Activated CD4-positive, alpha-beta T cell treated with anti-CD3 and anti-CD28 coated beads, Interleukin-2, amount 10 ng/mL, durations not matched to agents 7 days and 5 days (primary cell): ENCODE measurements at regions not wholly inside any gene's neighbourhood (a gene's known extent, or its start where the extent isn't known, plus 50 kb on each side); places are given as distances from the start of the nearest gene placed in this dataset.

Source experiments
- CTCF ChIA-PET: fragments of 350-600 bp; sonication (Branson Sonifier 250); formaldehyde crosslinking; loops from one replicate; lab custom pipeline; 2021; ENCODE audit warnings: antibody characterized with exemption; lab: Charles Lee
- POLR2A ChIA-PET: fragments of 350-600 bp; sonication (Branson Sonifier 250); formaldehyde crosslinking; loops from one replicate; lab custom pipeline; 2021; ENCODE audit warnings: antibody characterized with exemption; lab: Charles Lee
- DNase-seq: peaks from one replicate; pipeline ENCODE4 v3.0.0-alpha.2; 2020
- H3K27ac Mint-ChIP-seq: one replicate; pipeline ENCODE4 v1.8.0; 2021; ENCODE audit warnings: mild to moderate bottlenecking, moderate library complexity, mixed read lengths
- H3K27me3 Mint-ChIP-seq: one replicate; pipeline ENCODE4 v1.8.0; 2021; ENCODE audit warnings: mixed read lengths
- H3K36me3 Mint-ChIP-seq: one replicate; pipeline ENCODE4 v1.8.0; 2021; ENCODE audit warnings: low read depth, mixed read lengths
- H3K4me1 Mint-ChIP-seq: one replicate; pipeline ENCODE4 v1.8.0; 2021; ENCODE audit warnings: mixed read lengths
- H3K4me3 Mint-ChIP-seq: one replicate; pipeline ENCODE4 v1.8.0; 2021; ENCODE audit warnings: mild to moderate bottlenecking, moderate library complexity, mixed read lengths
- H3K9me3 Mint-ChIP-seq: one replicate; pipeline ENCODE4 v1.8.0; 2021; ENCODE audit warnings: mixed read lengths

DNA sequence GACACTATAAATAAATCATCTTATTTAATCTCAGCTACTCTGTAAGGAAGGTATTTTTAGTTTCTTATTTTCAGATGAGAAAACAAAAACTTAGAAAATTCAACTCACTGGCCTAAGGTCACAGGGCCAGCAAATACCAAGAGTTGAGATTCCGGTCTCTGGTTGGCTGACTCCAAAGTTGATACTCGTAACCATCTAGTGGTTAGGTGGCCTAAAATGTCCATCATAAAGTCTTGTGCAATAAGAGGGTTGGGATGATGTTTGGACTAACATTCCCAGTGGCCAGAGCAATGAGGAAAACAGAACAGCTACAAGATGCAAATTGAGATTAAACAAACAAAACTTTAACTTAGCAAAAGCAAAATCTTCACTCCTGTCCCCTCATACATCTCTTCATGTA lies 360.3 kb downstream of the FIGN start:
- Mint-ChIP-seq H3K4me1 (no peaks in the 10 kb centered on the region), H3K4me3 (no peak overlapping the region), H3K36me3 (no peaks in the 10 kb centered on the region), H3K27me3 (no peaks in the 10 kb centered on the region), H3K27ac (no peak overlapping the region), H3K9me3 (peaks cover 2% of the 10 kb centered on the region)
- ChIA-PET CTCF (no interaction called here), POLR2A (no interaction called here)
- DNase-seq, result no peak

DNA sequence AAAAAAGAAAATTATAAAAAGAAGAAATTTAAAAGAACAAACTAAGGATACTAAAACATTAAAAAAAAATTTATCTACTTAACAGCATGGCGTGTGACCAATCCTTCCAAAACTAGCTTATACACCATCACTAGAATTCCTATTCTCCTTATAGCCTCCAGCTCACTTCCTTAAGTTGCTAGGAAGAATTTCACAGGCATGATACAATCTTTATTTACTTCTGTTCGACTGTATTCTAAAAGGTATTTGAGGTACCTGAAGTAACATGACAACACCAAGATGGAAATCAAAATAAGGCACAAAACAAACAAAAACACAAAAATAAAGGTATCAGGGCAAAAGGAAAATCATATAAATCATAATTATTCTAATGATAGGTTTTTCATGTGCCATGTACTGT lies 360.7 kb downstream of the FIGN start:
- Mint-ChIP-seq H3K36me3 (no peaks in the 10 kb centered on the region), H3K27me3 (no peaks in the 10 kb centered on the region), H3K27ac (no peak overlapping the region), H3K4me3 (no peak overlapping the region), H3K9me3 (peaks cover 2% of the 10 kb centered on the region), H3K4me1 (no peaks in the 10 kb centered on the region)
- DNase-seq, result no peak
- ChIA-PET CTCF (interaction anchor here (0.6 kb wide), 1 partner anchor 336 kb away, joined by 5 read pairs; no protein-coding TSS in a partner anchor), POLR2A (no interaction called here)

DNA sequence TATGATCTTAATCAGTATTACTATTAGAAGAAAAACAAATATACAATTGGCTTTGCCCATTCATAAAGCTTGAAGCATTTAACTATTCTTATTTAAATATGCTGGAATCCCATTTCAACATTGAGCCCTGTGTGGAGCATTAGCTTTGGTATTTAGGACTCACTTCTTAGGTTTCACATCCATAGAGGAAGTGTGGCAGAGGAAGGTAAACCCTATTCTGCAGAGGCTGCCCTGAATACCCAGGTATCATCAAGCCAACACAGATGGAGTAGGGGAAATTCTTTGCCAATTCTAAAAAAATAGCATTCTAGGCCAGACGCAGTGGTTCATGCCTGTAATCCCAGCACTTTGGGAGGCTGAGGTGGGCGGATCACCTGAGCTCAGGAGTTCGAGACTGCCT lies 361.5 kb downstream of the FIGN start:
- H3K9me3 Mint-ChIP-seq, result peaks cover 2% of the 10 kb centered on the region
- H3K4me3 Mint-ChIP-seq, result no peak overlapping the region
- no peaks in the 10 kb centered on the region for H3K27me3 Mint-ChIP-seq
- no peaks in the 10 kb centered on the region for H3K4me1 Mint-ChIP-seq
- ChIA-PET POLR2A (no interaction called here), CTCF (no interaction called here)
- no peak for DNase-seq
- H3K36me3 Mint-ChIP-seq, result no peaks in the 10 kb centered on the region
- no peak overlapping the region for H3K27ac Mint-ChIP-seq

DNA sequence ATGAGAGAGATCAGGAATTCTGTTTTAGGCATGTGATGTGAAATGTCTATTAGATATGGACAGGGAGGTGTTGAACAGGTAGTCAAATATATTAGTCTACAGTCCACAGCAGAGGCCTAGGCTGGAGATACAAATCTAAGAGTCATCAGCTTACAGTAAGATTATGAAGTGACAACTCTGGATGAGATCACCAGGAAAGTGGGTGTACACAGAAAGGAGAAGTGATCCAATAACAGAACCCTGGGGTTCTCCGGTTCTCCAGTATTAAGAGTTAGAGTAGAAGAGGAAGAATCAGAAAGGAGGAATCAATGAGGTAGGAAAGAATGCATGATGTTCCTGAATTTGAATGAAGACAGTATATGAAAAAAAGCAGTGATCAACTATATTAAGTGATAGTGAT lies 362.3 kb downstream of the FIGN start:
- no peak overlapping the region for H3K27ac Mint-ChIP-seq
- peaks cover 2% of the 10 kb centered on the region for H3K9me3 Mint-ChIP-seq
- no peaks in the 10 kb centered on the region for H3K36me3 Mint-ChIP-seq
- no peaks in the 10 kb centered on the region for H3K4me1 Mint-ChIP-seq
- POLR2A ChIA-PET, result no interaction called here
- no peak overlapping the region for H3K4me3 Mint-ChIP-seq
- DNase-seq, result no peak
- no peaks in the 10 kb centered on the region for H3K27me3 Mint-ChIP-seq
- CTCF ChIA-PET, result no interaction called here

DNA sequence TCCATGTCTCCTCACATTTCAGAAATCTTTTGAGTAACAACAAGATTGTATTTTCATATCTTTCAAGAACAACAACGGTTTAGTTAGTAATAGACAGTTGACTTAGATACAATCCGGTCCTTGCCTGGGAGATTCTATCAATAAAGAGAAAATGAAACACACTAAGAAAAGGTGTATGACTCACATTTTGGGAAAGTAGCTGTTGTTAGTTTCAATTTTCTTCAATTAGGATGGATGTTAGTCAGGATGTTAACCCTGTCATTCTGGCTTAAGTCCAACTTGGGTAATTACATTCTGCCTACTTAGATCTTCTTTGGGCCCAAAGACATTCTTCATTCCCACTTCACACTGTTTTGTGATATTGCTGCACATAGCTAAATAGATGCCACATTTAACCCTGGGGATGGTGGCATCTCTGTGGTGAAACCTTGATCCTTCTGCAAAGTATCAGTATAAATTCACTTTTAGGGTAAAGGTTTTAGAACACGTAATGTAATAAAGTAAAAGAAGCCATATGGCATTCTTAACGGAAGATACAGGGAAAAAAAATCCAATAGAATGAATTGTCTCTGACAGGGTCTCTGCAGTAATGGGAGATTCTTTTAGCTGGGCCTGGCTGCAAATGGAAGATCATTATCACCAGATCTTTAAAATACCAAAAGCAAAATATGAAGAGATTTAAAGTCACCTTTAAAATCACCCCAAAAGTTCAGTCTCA lies 365.5 kb downstream of the FIGN start:
- H3K27me3 Mint-ChIP-seq, result no peaks in the 10 kb centered on the region
- no peak overlapping the region for H3K4me3 Mint-ChIP-seq
- no peaks in the 10 kb centered on the region for H3K4me1 Mint-ChIP-seq
- ChIA-PET CTCF (no interaction called here), POLR2A (no interaction called here)
- no peaks in the 10 kb centered on the region for H3K36me3 Mint-ChIP-seq
- H3K9me3 Mint-ChIP-seq, result peaks cover 2% of the 10 kb centered on the region
- no peak for DNase-seq
- H3K27ac Mint-ChIP-seq, result no peak overlapping the region

DNA sequence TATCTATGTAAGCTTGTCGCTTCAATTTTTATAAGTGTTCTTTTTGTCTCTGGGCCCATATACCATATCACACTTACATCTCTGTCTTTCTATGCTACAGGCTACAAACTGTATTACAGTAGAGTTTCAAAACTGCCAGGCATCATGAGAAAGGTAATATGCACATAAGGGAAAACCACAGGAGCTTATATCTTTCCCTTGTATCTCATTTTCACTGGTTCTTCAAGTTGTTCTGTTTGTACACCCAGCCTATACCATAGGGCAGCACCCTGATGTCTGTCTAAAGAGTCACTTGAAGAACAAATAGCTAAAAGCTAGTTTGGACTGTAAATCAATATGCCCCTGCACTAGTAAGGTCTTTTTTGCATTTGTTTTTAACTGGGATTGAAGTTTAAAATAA lies 366.7 kb downstream of the FIGN start:
- Mint-ChIP-seq H3K27ac (no peak overlapping the region), H3K4me3 (no peak overlapping the region), H3K27me3 (no peaks in the 10 kb centered on the region), H3K4me1 (no peaks in the 10 kb centered on the region), H3K9me3 (peaks cover 2% of the 10 kb centered on the region), H3K36me3 (no peaks in the 10 kb centered on the region)
- ChIA-PET POLR2A (no interaction called here), CTCF (no interaction called here)
- no peak for DNase-seq

DNA sequence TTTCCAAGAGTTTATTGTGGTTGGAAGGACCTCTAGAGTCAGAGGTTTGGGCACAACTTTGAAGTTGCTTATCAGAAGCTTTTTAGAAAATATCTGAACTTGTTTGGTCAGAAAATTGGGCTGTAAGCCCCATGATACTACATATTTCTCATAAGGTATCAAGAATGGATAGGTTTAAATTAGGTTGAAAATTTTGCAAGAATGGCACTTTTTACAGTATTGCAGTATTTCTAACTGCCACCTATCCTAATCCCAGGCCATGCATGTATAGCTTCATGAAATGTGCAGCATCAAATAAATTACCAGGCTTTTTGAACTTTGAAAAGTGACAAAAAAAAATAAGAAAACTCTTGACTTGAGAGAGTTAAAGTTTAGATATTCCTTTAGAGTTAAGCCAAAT lies 367.2 kb downstream of the FIGN start:
- ChIA-PET CTCF (no interaction called here), POLR2A (no interaction called here)
- Mint-ChIP-seq H3K27ac (no peak overlapping the region), H3K36me3 (no peaks in the 10 kb centered on the region), H3K4me1 (no peaks in the 10 kb centered on the region), H3K9me3 (peaks cover 2% of the 10 kb centered on the region), H3K4me3 (no peak overlapping the region), H3K27me3 (no peaks in the 10 kb centered on the region)
- no peak for DNase-seq

DNA sequence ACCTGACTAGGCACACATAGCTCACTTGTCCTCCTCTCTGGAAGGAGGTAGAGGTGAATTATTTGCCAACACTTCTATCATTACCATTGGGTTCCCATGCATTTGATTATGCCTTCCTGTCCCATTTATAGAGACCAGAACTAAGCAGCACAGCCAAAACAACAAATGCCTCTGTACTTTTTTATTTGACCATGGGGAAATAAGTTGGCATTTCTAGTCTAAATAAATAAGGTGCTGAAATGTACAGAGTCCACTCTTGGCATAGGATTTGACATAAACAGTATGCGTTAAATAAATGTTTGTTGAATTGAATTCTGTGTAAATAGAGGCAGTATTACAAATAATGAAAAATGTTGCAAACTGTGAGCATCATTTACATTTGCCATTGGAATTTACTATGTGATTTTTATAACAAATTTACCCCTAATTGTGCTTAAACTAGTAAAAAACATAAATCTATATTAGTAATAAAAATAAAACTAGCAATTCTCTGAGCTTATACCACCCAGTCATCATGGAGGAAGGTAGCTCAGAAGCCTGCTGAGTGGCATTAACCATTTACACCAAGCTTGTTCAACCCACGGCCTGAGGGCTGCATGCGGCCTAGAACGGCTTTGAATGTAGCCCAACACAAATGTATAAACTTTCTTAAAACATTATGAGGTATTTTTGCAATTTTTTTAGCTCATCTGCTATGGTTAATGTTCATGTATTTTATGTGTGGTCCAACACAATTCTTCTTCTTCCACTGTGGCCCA lies 367.8 kb downstream of the FIGN start:
- Mint-ChIP-seq H3K27me3 (no peaks in the 10 kb centered on the region), H3K36me3 (no peaks in the 10 kb centered on the region), H3K27ac (no peak overlapping the region), H3K9me3 (peaks cover 2% of the 10 kb centered on the region), H3K4me3 (no peak overlapping the region), H3K4me1 (no peaks in the 10 kb centered on the region)
- ChIA-PET CTCF (no interaction called here), POLR2A (no interaction called here)
- DNase-seq, result no peak

DNA sequence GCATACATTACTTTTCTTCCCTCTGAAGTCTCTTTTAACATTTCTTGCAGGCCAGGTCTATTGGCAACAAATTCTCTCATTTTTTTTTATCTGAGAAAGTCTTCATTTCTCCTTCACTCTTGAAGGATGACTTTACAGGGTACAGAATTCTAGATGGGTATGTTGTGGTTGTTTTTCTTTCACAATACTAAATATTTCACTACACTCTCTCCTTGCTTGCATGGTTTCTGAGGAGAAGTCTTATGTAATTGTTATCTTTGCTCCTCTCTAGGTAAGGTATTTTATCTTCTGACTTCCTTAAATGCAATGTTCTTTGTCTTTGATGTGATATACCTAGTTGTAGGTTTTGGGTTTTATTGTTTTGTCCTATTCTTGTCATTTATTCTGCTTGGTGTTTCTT lies 371.1 kb downstream of the FIGN start:
- ChIA-PET CTCF (no interaction called here), POLR2A (no interaction called here)
- no peaks in the 10 kb centered on the region for H3K36me3 Mint-ChIP-seq
- H3K27ac Mint-ChIP-seq, result no peak overlapping the region
- H3K9me3 Mint-ChIP-seq, result no peaks in the 10 kb centered on the region
- no peaks in the 10 kb centered on the region for H3K27me3 Mint-ChIP-seq
- H3K4me1 Mint-ChIP-seq, result no peaks in the 10 kb centered on the region
- no peak overlapping the region for H3K4me3 Mint-ChIP-seq
- DNase-seq, result no peak

DNA sequence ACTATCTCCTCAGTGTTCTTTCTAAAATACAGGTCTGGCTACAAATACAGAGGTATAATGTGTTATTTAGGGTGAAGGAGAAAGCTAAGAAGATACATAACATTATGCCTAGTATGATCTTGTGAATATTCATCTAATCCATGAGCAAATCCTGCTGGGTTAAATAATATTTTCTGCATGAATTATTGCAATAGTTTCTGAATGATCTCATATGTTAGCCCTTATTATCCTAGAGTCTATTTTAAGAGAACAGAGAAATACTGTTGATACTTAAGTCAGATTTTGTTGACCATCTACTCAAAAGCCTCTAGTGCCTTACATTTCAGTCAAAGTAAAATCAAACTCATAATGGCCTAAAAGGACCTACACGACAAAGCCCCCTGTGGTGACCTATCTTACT lies 382.3 kb downstream of the FIGN start:
- Mint-ChIP-seq H3K4me1 (no peaks in the 10 kb centered on the region), H3K36me3 (no peaks in the 10 kb centered on the region), H3K9me3 (no peaks in the 10 kb centered on the region), H3K27me3 (peaks cover 9% of the 10 kb centered on the region), H3K4me3 (no peak overlapping the region), H3K27ac (no peak overlapping the region)
- ChIA-PET POLR2A (no interaction called here), CTCF (no interaction called here)
- no peak for DNase-seq

DNA sequence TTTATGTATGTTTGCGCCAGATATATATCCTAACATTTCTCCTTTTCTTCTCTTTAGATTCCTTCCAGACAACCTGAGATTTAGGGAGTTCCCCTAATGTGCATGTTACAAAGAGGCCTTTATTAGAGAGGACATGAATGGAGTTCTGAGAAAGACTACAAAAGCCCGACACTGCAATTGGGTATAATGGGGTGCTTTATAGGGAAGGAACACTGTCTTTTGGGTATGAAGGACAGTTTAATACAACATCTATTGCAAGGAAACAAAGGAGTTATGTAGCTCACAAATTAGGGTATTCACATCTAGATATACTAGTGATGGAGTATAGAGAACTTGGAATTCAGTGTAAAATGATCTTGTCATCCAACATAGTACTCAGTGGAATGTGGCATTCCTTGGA lies 383.8 kb downstream of the FIGN start:
- Mint-ChIP-seq H3K27ac (no peak overlapping the region), H3K27me3 (peaks cover 19% of the 10 kb centered on the region), H3K4me3 (no peak overlapping the region), H3K36me3 (no peaks in the 10 kb centered on the region), H3K9me3 (no peaks in the 10 kb centered on the region), H3K4me1 (no peaks in the 10 kb centered on the region)
- CTCF ChIA-PET, result no interaction called here
- DNase-seq, result no peak
- POLR2A ChIA-PET, result no interaction called here

DNA sequence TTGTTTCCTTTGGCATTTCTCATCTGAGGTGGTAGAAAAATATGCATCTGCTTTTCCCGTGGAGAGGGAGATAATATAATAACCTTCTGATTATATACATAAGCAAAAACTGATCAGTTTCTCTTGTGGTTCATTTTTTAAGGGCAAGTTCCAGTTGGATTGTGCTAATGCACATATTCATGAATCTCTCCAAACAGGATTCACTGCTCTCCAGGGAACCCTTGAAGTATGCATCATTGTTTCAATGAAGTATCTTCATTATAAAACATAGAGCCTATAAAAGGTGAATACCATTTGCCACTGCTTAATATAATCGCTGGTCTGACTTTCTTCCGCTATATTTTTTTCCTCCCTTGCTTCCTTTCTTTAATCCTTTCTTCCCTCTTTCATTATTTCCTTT lies 384.7 kb downstream of the FIGN start:
- Mint-ChIP-seq H3K9me3 (no peaks in the 10 kb centered on the region), H3K36me3 (no peaks in the 10 kb centered on the region), H3K27ac (no peak overlapping the region), H3K4me1 (no peaks in the 10 kb centered on the region), H3K27me3 (peaks cover 19% of the 10 kb centered on the region), H3K4me3 (no peak overlapping the region)
- ChIA-PET POLR2A (no interaction called here), CTCF (interaction anchor here (0.6 kb wide), 1 partner anchor 12 kb away, joined by 3 read pairs; no protein-coding TSS in a partner anchor)
- no peak for DNase-seq

DNA sequence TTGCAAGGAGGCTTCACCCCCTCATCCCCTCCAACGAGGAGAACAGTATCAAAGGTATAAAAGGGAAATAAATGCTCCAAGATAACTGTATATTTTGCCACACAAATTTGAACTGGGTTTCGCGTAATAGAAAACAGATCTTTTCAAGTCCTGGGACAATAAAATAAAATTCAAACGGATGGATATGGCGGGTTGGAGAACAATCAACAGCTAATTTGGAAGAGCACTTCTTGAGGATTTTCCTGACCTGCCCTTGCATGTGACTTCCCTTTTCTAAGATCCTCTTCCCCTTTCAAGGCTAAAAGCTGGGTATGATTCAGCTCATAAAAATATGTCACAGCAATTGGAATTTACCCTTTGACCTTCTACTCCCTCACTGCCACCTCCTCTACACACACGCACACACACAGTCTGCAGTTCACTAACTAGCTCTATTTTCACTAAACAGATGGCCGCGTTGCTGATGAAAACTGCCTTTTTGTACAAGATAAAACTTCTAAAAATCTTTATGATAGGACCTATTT lies 386.9 kb downstream of the FIGN start:
- H3K4me1 Mint-ChIP-seq, result no peaks in the 10 kb centered on the region
- DNase-seq, result no peak
- ChIA-PET POLR2A (no interaction called here), CTCF (interaction anchor here (0.6 kb wide), 1 partner anchor 1565 kb away, joined by 3 read pairs; no protein-coding TSS in a partner anchor)
- H3K9me3 Mint-ChIP-seq, result no peaks in the 10 kb centered on the region
- peaks cover 19% of the 10 kb centered on the region for H3K27me3 Mint-ChIP-seq
- H3K27ac Mint-ChIP-seq, result no peak overlapping the region
- no peak overlapping the region for H3K4me3 Mint-ChIP-seq
- no peaks in the 10 kb centered on the region for H3K36me3 Mint-ChIP-seq
